ENCODE measurements at regions not wholly inside any gene's neighbourhood (a gene's known extent, or its start where the extent isn't known, plus 50 kb on each side); places are given as distances from the start of the nearest gene placed in this dataset.

DNA sequence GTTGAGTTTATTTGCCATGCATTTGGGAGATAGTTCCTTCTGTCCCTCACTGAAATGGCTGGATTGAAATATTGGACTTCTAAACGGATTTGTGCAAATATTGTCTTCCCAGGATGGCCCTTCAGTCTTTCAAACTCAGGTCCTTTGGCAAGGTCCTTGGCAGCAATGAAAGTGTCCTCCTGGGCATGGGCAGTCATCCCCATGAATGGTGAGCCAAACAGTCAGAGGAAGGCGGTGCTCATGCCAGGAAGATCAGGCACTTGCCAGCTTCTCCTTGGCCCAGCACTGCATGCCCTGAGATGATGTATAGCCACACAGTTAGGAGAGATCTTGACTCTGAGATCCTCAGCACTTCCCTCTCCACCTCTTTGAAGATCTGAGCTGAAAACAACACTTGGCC, 221.4 kb upstream of the KLF4 start:
- TF ChIP-seq POLR2AphosphoS5 (IDR thresholded peaks at IDR 0.05; ENCODE audit: insufficient read depth in 1 of 2, low read depth in 1 of 2) = no peak
- no peak for TF ChIP-seq POLR2A (IDR thresholded peaks at IDR 0.05)
- no peak for TF ChIP-seq CTCF (IDR thresholded peaks at IDR 0.05)

Data from vagina (tissue), 2 donors.